HG03139 (cell line): ENCODE measurements at regions not wholly inside any gene's neighbourhood (a gene's known extent, or its start where the extent isn't known, plus 50 kb on each side); places are given as distances from the start of the nearest gene placed in this dataset.
A peak's percentile ranks its signal among the peaks of the same experiment; 100 is the strongest.

ENCODE experiments used
- ATAC-seq: cut with Tn5 transposase; IDR thresholded peaks from one replicate; pipeline ENCODE4 v1.9.1; 2021; ENCODE audit not compliant: unreplicated experiment

GRCh38 chr11:112582366-112582765 lies 321.7 kb upstream of the PLET1 start:
- no peak for ATAC-seq

- peak; percentile 89 for ATAC-seq
Measured at GRCh38 chr11:112583261-112583893, 322.7 kb upstream of the PLET1 start.

- ATAC-seq: no peak
Measured at GRCh38 chr11:112584672-112585071, 324.0 kb upstream of the PLET1 start.

- ATAC-seq: no peak
Measured at GRCh38 chr11:112587664-112588063, 327.0 kb upstream of the PLET1 start.

GRCh38 chr11:112588252-112588694 lies 327.6 kb upstream of the PLET1 start:
- peak; percentile 40 for ATAC-seq

- no peak for ATAC-seq
Measured at GRCh38 chr11:112589155-112589554, 328.5 kb upstream of the PLET1 start.

- no peak for ATAC-seq
Measured at GRCh38 chr11:112590764-112591163, 330.1 kb upstream of the PLET1 start.

GRCh38 chr11:112593440-112593839 lies 332.8 kb upstream of the PLET1 start:
- no peak for ATAC-seq

- no peak for ATAC-seq
Measured at GRCh38 chr11:112596324-112596723, 335.7 kb upstream of the PLET1 start.

GRCh38 chr11:112597286-112597790 lies 336.7 kb upstream of the PLET1 start:
- no peak for ATAC-seq

- ATAC-seq: no peak
Measured at GRCh38 chr11:112599265-112599664, 338.6 kb upstream of the PLET1 start.

- ATAC-seq: no peak
Measured at GRCh38 chr11:112599856-112600533, 339.3 kb upstream of the PLET1 start.

GRCh38 chr11:112605093-112605666 lies 344.5 kb upstream of the PLET1 start:
- ATAC-seq: no peak

- ATAC-seq: no peak
Measured at GRCh38 chr11:112606656-112607055, 346.0 kb upstream of the PLET1 start.

GRCh38 chr11:112608509-112608908 lies 347.8 kb upstream of the PLET1 start:
- ATAC-seq: no peak

GRCh38 chr11:112610494-112610893 lies 349.8 kb upstream of the PLET1 start:
- no peak for ATAC-seq

GRCh38 chr11:112610996-112611750 lies 350.0 kb upstream of the NCAM1 start:
- ATAC-seq: no peak

- no peak for ATAC-seq
Measured at GRCh38 chr11:112611771-112612170, 349.4 kb upstream of the NCAM1 start.

- no peak for ATAC-seq
Measured at GRCh38 chr11:112612250-112612849, 348.9 kb upstream of the NCAM1 start.

GRCh38 chr11:112613051-112613972 lies 347.9 kb upstream of the NCAM1 start:
- ATAC-seq: no peak
